ENCODE measurements at regions not wholly inside any gene's neighbourhood (a gene's known extent, or its start where the extent isn't known, plus 50 kb on each side); places are given as distances from the start of the nearest gene placed in this dataset.

DNA sequence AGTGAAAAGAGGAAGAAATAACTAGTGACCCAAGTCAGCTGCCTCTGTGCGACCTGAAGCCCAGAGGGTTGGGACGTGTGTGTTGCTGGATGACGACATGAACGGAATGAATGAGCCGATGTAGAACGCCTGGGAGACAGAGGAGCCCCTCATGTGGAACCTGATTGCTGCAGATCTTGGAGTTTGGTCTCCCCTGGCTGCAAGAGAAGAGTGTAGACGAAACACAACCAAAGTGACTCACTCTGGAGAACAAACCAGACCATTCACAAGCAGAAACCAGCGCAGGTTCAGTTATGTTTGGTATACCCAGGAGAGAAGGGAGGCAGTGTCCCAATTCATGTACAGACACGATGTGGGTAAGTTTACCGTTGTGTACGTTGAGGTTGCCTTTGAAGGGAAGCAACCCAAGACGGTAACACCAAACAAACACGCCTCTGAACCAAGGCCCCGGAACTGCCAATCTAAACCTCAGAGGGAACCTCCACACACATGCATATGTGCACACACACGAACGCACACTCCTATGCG, 265.9 kb downstream of the BMP7 start:
- Histone ChIP-seq H3K27ac (ENCODE audit: insufficient read length, low read depth, low read length) (no peak overlapping the region), H3K4ac (ENCODE audit: low read depth, low read length) (no peak overlapping the region), H2AK5ac (ENCODE audit: insufficient read length, low read length) (no peak overlapping the region), H4K91ac (ENCODE audit: insufficient read length, low read depth, low read length) (no peak overlapping the region), H3K23ac (ENCODE audit: insufficient read length, low read depth, low read length) (no peak overlapping the region), H3K79me1 (ENCODE audit: insufficient read depth, low read depth, low read length, poor library complexity, severe bottlenecking) (no peaks in the 10 kb centered on the region), H2BK20ac (ENCODE audit: low read depth, low read length, poor library complexity, severe bottlenecking) (no peak overlapping the region), H3T11ph (ENCODE audit: low read length) (no peak overlapping the region), H3K4me1 (ENCODE audit: insufficient read depth, low read length) (no peaks in the 10 kb centered on the region), H2BK12ac (ENCODE audit: insufficient read length, low read depth, low read length) (no peak overlapping the region), H3K23me2 (ENCODE audit: insufficient read length, low read depth, low read length, poor library complexity, severe bottlenecking) (no peaks in the 10 kb centered on the region), H3K56ac (ENCODE audit: insufficient read length, low read depth, low read length) (no peak overlapping the region), H4K20me1 (ENCODE audit: control insufficient read depth, insufficient read depth, insufficient read length) (no peaks in the 10 kb centered on the region), H3K9me3 (ENCODE audit: control insufficient read depth, low read depth, low read length) (peaks cover 6% of the 10 kb centered on the region), H2BK5ac (ENCODE audit: insufficient read length, low read length) (no peak overlapping the region), H3K9ac (ENCODE audit: extremely low read depth, insufficient read length, low read length) (no peak overlapping the region), H2BK120ac (ENCODE audit: low read depth, low read length, poor library complexity, severe bottlenecking) (no peak overlapping the region), H3K18ac (ENCODE audit: insufficient read length, low read depth, low read length) (no peak overlapping the region), H3K14ac (ENCODE audit: insufficient read depth, low read length) (no peak overlapping the region), H2BK15ac (ENCODE audit: low read depth, low read length) (no peak overlapping the region), H4K8ac (replicated peaks; ENCODE audit: insufficient read length, low read depth, low read length) (no peak overlapping the region), H3K79me2 (ENCODE audit: insufficient read depth, low read length) (no peaks in the 10 kb centered on the region), H4K5ac (ENCODE audit: insufficient read length, low read depth, low read length) (no peak overlapping the region), H3K4me2 (ENCODE audit: insufficient read depth, insufficient read length, low read length) (no peak overlapping the region), H2AFZ (ENCODE audit: low read length) (no peak overlapping the region), H3K27me3 (ENCODE audit: insufficient read depth, low read length) (no peaks in the 10 kb centered on the region)
- TF ChIP-seq, protein P1, sequence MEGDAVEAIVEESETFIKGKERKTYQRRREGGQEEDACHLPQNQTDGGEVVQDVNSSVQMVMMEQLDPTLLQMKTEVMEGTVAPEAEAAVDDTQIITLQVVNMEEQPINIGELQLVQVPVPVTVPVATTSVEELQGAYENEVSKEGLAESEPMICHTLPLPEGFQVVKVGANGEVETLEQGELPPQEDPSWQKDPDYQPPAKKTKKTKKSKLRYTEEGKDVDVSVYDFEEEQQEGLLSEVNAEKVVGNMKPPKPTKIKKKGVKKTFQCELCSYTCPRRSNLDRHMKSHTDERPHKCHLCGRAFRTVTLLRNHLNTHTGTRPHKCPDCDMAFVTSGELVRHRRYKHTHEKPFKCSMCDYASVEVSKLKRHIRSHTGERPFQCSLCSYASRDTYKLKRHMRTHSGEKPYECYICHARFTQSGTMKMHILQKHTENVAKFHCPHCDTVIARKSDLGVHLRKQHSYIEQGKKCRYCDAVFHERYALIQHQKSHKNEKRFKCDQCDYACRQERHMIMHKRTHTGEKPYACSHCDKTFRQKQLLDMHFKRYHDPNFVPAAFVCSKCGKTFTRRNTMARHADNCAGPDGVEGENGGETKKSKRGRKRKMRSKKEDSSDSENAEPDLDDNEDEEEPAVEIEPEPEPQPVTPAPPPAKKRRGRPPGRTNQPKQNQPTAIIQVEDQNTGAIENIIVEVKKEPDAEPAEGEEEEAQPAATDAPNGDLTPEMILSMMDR (conservative IDR thresholded peaks at IDR 0.05), result no peak
- H3K36me3 Mint-ChIP-seq (ENCODE audit: insufficient read depth in 1 of 3, low read depth in 3 of 3), result peaks cover 0 to 6% (median 4%) of the 10 kb centered on the region in 3 experiments; a peak in 4 of 7 replicates
- no peak for DNase-seq
- no peak overlapping the region; a peak in 1 of 7 replicates for H3K27ac Mint-ChIP-seq
- peaks cover 14 to 23% of the 10 kb centered on the region in 2 experiments for H3K4me1 Mint-ChIP-seq
- H3K9me3 Mint-ChIP-seq, result peaks cover 9 to 10% of the 10 kb centered on the region in 2 experiments; a peak in 4 of 5 replicates
- H3K27me3 Mint-ChIP-seq (ENCODE audit: low read depth), result peaks cover 72% of the 10 kb centered on the region
- H3K4me3 Mint-ChIP-seq, result no peak overlapping the region
- no CpG with 5 or more reads among the region's 17 CpGs for WGBS (ENCODE audit: extremely low coverage, insufficient read length, low lambda C conversion rate)
